ENCODE measurements at regions not wholly inside any gene's neighbourhood (a gene's known extent, or its start where the extent isn't known, plus 50 kb on each side); places are given as distances from the start of the nearest gene placed in this dataset.

GRCh38 chr14:55749946-55750345, 169.9 kb downstream of the KTN1 start:
- intact Hi-C loops (cut with DNase I): no loop called here
- H3K4me1 ChIP-seq: peaks cover 10 to 15% of the 10 kb centered on the region in 2 donors
- H3K9me3 ChIP-seq: no peaks in the 10 kb centered on the region
- no peaks in the 10 kb centered on the region for H3K36me3 ChIP-seq
- no peak overlapping the region for H3K4me3 ChIP-seq (replicated peaks in 1 of 3)
- no peak for TF ChIP-seq POLR2A (IDR thresholded peaks at IDR 0.05)
- TF ChIP-seq, protein P1, sequence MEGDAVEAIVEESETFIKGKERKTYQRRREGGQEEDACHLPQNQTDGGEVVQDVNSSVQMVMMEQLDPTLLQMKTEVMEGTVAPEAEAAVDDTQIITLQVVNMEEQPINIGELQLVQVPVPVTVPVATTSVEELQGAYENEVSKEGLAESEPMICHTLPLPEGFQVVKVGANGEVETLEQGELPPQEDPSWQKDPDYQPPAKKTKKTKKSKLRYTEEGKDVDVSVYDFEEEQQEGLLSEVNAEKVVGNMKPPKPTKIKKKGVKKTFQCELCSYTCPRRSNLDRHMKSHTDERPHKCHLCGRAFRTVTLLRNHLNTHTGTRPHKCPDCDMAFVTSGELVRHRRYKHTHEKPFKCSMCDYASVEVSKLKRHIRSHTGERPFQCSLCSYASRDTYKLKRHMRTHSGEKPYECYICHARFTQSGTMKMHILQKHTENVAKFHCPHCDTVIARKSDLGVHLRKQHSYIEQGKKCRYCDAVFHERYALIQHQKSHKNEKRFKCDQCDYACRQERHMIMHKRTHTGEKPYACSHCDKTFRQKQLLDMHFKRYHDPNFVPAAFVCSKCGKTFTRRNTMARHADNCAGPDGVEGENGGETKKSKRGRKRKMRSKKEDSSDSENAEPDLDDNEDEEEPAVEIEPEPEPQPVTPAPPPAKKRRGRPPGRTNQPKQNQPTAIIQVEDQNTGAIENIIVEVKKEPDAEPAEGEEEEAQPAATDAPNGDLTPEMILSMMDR (IDR thresholded peaks at IDR 0.05): no peak
- WGBS, 2 donors: 91 to 92% methylated on average over 8 of the region's 8 CpGs
- DNase-seq: no peak
- H3K27ac ChIP-seq: no peak overlapping the region
- no peaks in the 10 kb centered on the region for H3K27me3 ChIP-seq

DNA sequence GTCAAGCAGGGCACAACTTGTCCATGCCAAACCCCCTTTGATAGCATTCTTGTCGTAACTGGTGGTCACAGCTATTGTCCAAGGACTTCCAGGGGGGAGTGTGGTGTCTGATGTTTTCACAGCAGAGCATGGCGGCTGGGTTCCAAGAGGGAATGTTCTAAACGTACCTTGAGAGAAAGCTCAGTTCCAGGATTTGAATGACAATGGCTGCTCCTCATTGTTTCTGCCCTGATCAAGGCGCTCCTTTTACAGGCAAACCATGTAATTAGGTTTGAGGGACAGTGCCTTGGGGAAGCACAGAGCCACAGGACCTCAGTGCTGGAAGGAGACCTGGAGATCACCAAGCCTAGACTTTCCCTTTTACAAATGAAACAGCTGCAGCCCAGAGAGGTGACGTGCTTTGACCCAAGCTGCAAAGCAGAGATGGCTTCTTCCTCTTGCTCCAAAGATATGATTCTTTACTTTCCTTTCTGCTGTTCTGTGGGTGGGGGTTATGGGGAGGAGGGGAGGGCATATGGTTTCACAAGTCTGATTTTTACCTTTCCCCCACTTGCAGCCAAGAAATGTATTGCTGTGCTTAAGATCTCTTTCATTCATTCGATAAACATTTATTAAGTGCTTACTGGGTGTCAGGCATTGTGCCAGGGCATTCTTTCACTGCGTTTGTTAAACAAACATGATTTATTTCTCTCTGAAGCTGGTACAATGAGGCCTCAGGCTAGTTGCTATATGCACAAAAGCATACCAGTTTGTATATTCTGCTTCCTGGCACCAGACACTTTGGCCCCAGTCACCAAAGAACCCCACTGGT, 172.8 kb downstream of the KTN1 start:
- Histone ChIP-seq H3K36me3 (no peaks in the 10 kb centered on the region), H3K27ac (peak overlapping the region in 1 of 3 donors; percentile 64), H3K27me3 (no peaks in the 10 kb centered on the region), H3K9me3 (no peaks in the 10 kb centered on the region), H3K4me3 (replicated peaks in 1 of 3) (no peak overlapping the region), H3K4me1 (peaks cover 10 to 19% of the 10 kb centered on the region in 2 donors)
- intact Hi-C loops (cut with DNase I): no loop called here
- TF ChIP-seq, protein P1 (IDR thresholded peaks at IDR 0.05): no peak
- no peak for TF ChIP-seq POLR2A (IDR thresholded peaks at IDR 0.05)
- WGBS, 2 donors: 65 to 69% methylated on average over 7 of the region's 7 CpGs
- peak; percentile 69 to 77 for DNase-seq

DNA sequence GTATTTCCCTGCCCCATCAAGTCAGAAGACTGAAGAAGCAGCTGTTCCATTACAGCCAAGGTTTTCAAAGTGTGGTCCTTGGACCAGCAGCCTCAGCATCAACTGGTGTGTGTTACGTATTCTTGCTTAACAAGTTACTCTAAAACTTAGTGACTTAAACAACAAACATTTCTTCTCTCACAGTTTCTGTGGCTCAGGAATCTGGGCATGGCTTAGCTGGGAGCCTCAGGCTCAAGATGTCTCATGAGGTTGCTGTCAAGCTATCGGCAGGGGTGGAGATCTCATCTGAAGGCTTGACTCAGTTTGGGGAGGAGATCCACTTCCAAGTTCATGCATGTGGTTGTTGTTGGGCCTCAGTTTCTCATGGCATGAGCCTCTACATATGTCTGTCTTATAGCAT, 174.5 kb downstream of the KTN1 start:
- 100% methylated on average over 2 of the region's 2 CpGs for WGBS, 2 donors

GRCh38 chr14:55754871-55755270, 174.9 kb downstream of the KTN1 start:
- Histone ChIP-seq H3K36me3 (no peaks in the 10 kb centered on the region), H3K4me3 (replicated peaks in 1 of 3) (no peak overlapping the region), H3K27me3 (no peaks in the 10 kb centered on the region), H3K9me3 (no peaks in the 10 kb centered on the region), H3K4me1 (peaks cover 10 to 19% of the 10 kb centered on the region in 2 donors), H3K27ac (no peak overlapping the region)
- no peak for DNase-seq
- no peak for TF ChIP-seq POLR2A (IDR thresholded peaks at IDR 0.05)
- TF ChIP-seq, protein P1 (IDR thresholded peaks at IDR 0.05): no peak
- 99 to 100% methylated on average over 5 of the region's 5 CpGs for WGBS, 2 donors
- intact Hi-C loops (cut with DNase I): no loop called here

More for the DNA sequence above, 174.5 kb downstream of the KTN1 start:
- DNase-seq: no peak
- Histone ChIP-seq H3K4me1 (peaks cover 10 to 19% of the 10 kb centered on the region in 2 donors), H3K9me3 (no peaks in the 10 kb centered on the region), H3K36me3 (no peaks in the 10 kb centered on the region), H3K4me3 (replicated peaks in 1 of 3) (no peak overlapping the region), H3K27me3 (no peaks in the 10 kb centered on the region), H3K27ac (no peak overlapping the region)
- TF ChIP-seq, protein P1 (IDR thresholded peaks at IDR 0.05): no peak
- TF ChIP-seq POLR2A (IDR thresholded peaks at IDR 0.05): no peak
- intact Hi-C loops (cut with DNase I): no loop called here

DNA sequence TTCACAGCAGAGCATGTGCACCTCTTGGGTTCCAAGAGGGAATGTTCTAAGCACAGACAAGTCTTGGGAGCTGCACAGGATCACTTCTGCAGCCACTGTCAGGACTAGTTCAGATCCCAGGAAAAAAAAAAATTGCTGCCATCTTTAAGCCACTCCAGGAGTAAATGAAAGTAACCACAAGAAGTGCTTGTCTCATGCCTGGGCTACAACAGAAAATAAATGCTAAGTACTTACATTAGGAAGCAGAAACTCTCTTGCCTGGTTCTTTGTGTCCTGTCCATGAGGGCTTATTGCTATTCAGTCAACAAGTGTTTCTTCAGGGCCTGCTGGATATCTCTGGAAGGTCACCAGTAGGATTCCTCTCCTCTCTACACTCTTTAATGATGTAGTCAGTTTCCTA, 176.1 kb downstream of the KTN1 start:
- Histone ChIP-seq H3K4me1 (peaks cover 10 to 19% of the 10 kb centered on the region in 2 donors), H3K9me3 (no peaks in the 10 kb centered on the region), H3K4me3 (replicated peaks in 1 of 3) (no peak overlapping the region), H3K36me3 (no peaks in the 10 kb centered on the region), H3K27me3 (no peaks in the 10 kb centered on the region), H3K27ac (no peak overlapping the region)
- intact Hi-C loops (cut with DNase I): no loop called here
- TF ChIP-seq, protein P1 (IDR thresholded peaks at IDR 0.05): no peak
- TF ChIP-seq POLR2A (IDR thresholded peaks at IDR 0.05): no peak
- no peak for DNase-seq

Data from thyroid gland (tissue), 4 donors.